Small intestine (tissue), 7 donors: ENCODE measurements at regions not wholly inside any gene's neighbourhood (a gene's known extent, or its start where the extent isn't known, plus 50 kb on each side); places are given as distances from the start of the nearest gene placed in this dataset.

Experiments
- DNase-seq, 2 donors: peaks; one replicate each; pipeline versions ENCODE4 v3.0.0 to v3.0.0-alpha.2; 2013
- FAIRE-seq: peaks from 2 replicates; lab custom pipeline; 2012; peaks lifted over from hg19 to GRCh38; lab: Jason Lieb, UNC
- H3K27ac ChIP-seq, 3 donors: one replicate each; pipeline ENCODE4 v1.5.1; 2013; ENCODE audit warnings: low read length in 2 of 3, mild to moderate bottlenecking in 2 of 3, control low read depth in 1 of 3, inconsistent platforms in 1 of 3, low read depth in 1 of 3, moderate library complexity in 1 of 3
- H3K27me3 ChIP-seq, 3 donors: one replicate each; pipeline ENCODE4 v1.6.1; 2013; ENCODE audit warnings: low read length in 3 of 3, inconsistent platforms in 1 of 3; ENCODE audit not compliant: control insufficient read depth in 3 of 3, insufficient read depth in 3 of 3
- H3K36me3 ChIP-seq, 3 donors: one replicate each; pipeline ENCODE4 v1.6.1; 2013; ENCODE audit warnings: low read length in 3 of 3, inconsistent platforms in 1 of 3, low read depth in 1 of 3, mild to moderate bottlenecking in 1 of 3, moderate library complexity in 1 of 3; ENCODE audit not compliant: control insufficient read depth in 3 of 3, insufficient read depth in 2 of 3
- H3K4me1 ChIP-seq, 3 donors: one replicate each; pipeline ENCODE4 v1.6.1; 2013; ENCODE audit warnings: low read length in 2 of 3, inconsistent platforms in 1 of 3, low read depth in 1 of 3, mild to moderate bottlenecking in 1 of 3, moderate library complexity in 1 of 3; ENCODE audit not compliant: control insufficient read depth in 3 of 3, insufficient read depth in 2 of 3
- H3K4me3 ChIP-seq, 3 donors: one replicate each; pipeline ENCODE4 v1.5.1; 2013; ENCODE audit warnings: low read length in 3 of 3, control low read depth in 1 of 3, inconsistent platforms in 1 of 3, low read depth in 1 of 3, mild to moderate bottlenecking in 1 of 3, moderate library complexity in 1 of 3
- H3K9me3 ChIP-seq, 2 donors: one replicate each; pipeline ENCODE4 v1.6.1; 2013; ENCODE audit warnings: low read depth in 1 of 2, low read length in 1 of 2; ENCODE audit not compliant: control insufficient read depth in 2 of 2, insufficient read depth in 1 of 2
- WGBS, 3 donors: extraction: QIAGEN DNeasy Blood & Tissue Kit; methylation state at CpG; one replicate each; pipeline ENCODE4 v1.1.7; 2013; 5-methylcytosine and 5-hydroxymethylcytosine counted together
- donor health status: healthy with polysubstance abuse.
- donor health status: control.
- donor health status: control.
- donor health status: Bipolar disorder and iron deficiency.
- donor health status: healthy.

- Histone ChIP-seq H3K4me3 (no peak overlapping the region), H3K27me3 (peaks cover 0 to 3% (median 0%) of the 10 kb centered on the region in 3 donors), H3K4me1 (no peaks in the 10 kb centered on the region), H3K9me3 (no peaks in the 10 kb centered on the region), H3K27ac (no peak overlapping the region), H3K36me3 (no peaks in the 10 kb centered on the region)
- FAIRE-seq, result no peak
- WGBS, 3 donors, result 64 to 82% (median 79%) methylated on average over 3 of the region's 3 CpGs
- no peak for DNase-seq
Observed at GRCh38 chr18:51664236-51664635, 466.8 kb upstream of the MEX3C start.

GRCh38 chr18:51666763-51667191 is 469.3 kb upstream of the MEX3C start:
- DNase-seq (peak; percentile 3 to 15), FAIRE-seq (no peak)
- no peak overlapping the region for H3K4me3 ChIP-seq
- peaks cover 0 to 3% (median 0%) of the 10 kb centered on the region in 3 donors for H3K27me3 ChIP-seq
- no peak overlapping the region for H3K27ac ChIP-seq
- H3K4me1 ChIP-seq, result no peaks in the 10 kb centered on the region
- H3K9me3 ChIP-seq, result peaks cover 0 to under 1% of the 10 kb centered on the region in 2 donors
- no peaks in the 10 kb centered on the region for H3K36me3 ChIP-seq
- 31 to 41% (median 36%) methylated on average over 7 of the region's 7 CpGs for WGBS, 3 donors

- WGBS, 3 donors, result 4 to 8% (median 7%) methylated on average over 10 of the region's 10 CpGs
- peak; percentile 39 to 65 for DNase-seq
- Histone ChIP-seq H3K36me3 (no peaks in the 10 kb centered on the region), H3K4me3 (no peak overlapping the region), H3K27me3 (peaks cover 0 to 3% (median 0%) of the 10 kb centered on the region in 3 donors), H3K4me1 (no peaks in the 10 kb centered on the region), H3K27ac (no peak overlapping the region), H3K9me3 (peaks cover 0 to 4% of the 10 kb centered on the region in 2 donors)
- FAIRE-seq, result no peak
Observed at GRCh38 chr18:51668101-51668500, 470.6 kb upstream of the MEX3C start.

GRCh38 chr18:51668607-51669006 is 471.1 kb upstream of the MEX3C start:
- peaks cover 0 to 4% of the 10 kb centered on the region in 2 donors for H3K9me3 ChIP-seq
- H3K36me3 ChIP-seq, result no peaks in the 10 kb centered on the region
- peaks cover 0 to 3% (median 0%) of the 10 kb centered on the region in 3 donors for H3K27me3 ChIP-seq
- 52 to 60% (median 55%) methylated on average over 2 of the region's 2 CpGs for WGBS, 3 donors
- FAIRE-seq (no peak), DNase-seq (no peak)
- no peaks in the 10 kb centered on the region for H3K4me1 ChIP-seq
- no peak overlapping the region for H3K4me3 ChIP-seq
- no peak overlapping the region for H3K27ac ChIP-seq

- Histone ChIP-seq H3K27ac (no peak overlapping the region), H3K9me3 (no peaks in the 10 kb centered on the region), H3K36me3 (no peaks in the 10 kb centered on the region), H3K4me1 (no peaks in the 10 kb centered on the region), H3K27me3 (no peaks in the 10 kb centered on the region), H3K4me3 (no peak overlapping the region)
- 66 to 88% (median 81%) methylated on average over 7 of the region's 7 CpGs for WGBS, 3 donors
- DNase-seq, result no peak
- FAIRE-seq, result no peak
Observed at GRCh38 chr18:51686590-51686989, 489.1 kb upstream of the MEX3C start.

GRCh38 chr18:51687845-51688585 is 490.5 kb upstream of the MEX3C start:
- no peaks in the 10 kb centered on the region for H3K27me3 ChIP-seq
- H3K4me3 ChIP-seq, result no peak overlapping the region
- H3K9me3 ChIP-seq, result no peaks in the 10 kb centered on the region
- no peak overlapping the region for H3K27ac ChIP-seq
- H3K36me3 ChIP-seq, result no peaks in the 10 kb centered on the region
- FAIRE-seq, result no peak
- no peak for DNase-seq
- no peaks in the 10 kb centered on the region for H3K4me1 ChIP-seq
- WGBS, 3 donors, result 44 to 67% (median 65%) methylated on average over 2 of the region's 2 CpGs

- Histone ChIP-seq H3K36me3 (no peaks in the 10 kb centered on the region), H3K4me1 (no peaks in the 10 kb centered on the region), H3K27me3 (no peaks in the 10 kb centered on the region), H3K9me3 (no peaks in the 10 kb centered on the region), H3K4me3 (no peak overlapping the region), H3K27ac (no peak overlapping the region)
- DNase-seq (no peak), FAIRE-seq (no peak)
- 75 to 91% (median 82%) methylated on average over 2 of the region's 2 CpGs for WGBS, 3 donors
Observed at GRCh38 chr18:51692612-51693011, 495.1 kb upstream of the MEX3C start.

GRCh38 chr18:51711298-51711889 is 513.9 kb upstream of the MEX3C start:
- H3K27ac ChIP-seq, result no peak overlapping the region
- DNase-seq (no peak), FAIRE-seq (no peak)
- H3K4me3 ChIP-seq, result no peak overlapping the region
- H3K27me3 ChIP-seq, result no peaks in the 10 kb centered on the region
- no peaks in the 10 kb centered on the region for H3K4me1 ChIP-seq
- WGBS, 3 donors, result 44 to 61% (median 45%) methylated on average over 2 of the region's 2 CpGs
- H3K9me3 ChIP-seq, result peaks cover 0 to 28% of the 10 kb centered on the region in 2 donors
- no peaks in the 10 kb centered on the region for H3K36me3 ChIP-seq
